Natural killer cell treated with Interleukin-12 subunit alpha and Interleukin-12 subunit beta and Interleukin-15 and Interleukin-18, amount 100 ng/mL, for 72 hours (primary cell): ENCODE measurements at regions not wholly inside any gene's neighbourhood (a gene's known extent, or its start where the extent isn't known, plus 50 kb on each side); places are given as distances from the start of the nearest gene placed in this dataset.

Experiments used
- ATAC-seq, 2 donors: fragments of 150-1000 bp; cut with Tn5 transposase in 1 of 2; sonication (Bioruptor Pico), chemical (Tn5 transposase) in 1 of 2; 2 replicates each; pipeline ENCODE4 v1.10.0; 2021
- DNase-seq: peaks from one replicate; pipeline ENCODE4 v3.0.0; 2022; ENCODE audit warnings: low spot score
- H3K27ac Mint-ChIP-seq, 2 donors: 1 replicate in 1 of 2; 2 replicates in 1 of 2; pipeline ENCODE4 v1.8.0; 2022; ENCODE audit warnings: mixed read lengths in 2 of 2, mild to moderate bottlenecking in 1 of 2, moderate library complexity in 1 of 2
- H3K27me3 Mint-ChIP-seq, 2 donors: 1 replicate in 1 of 2; 2 replicates in 1 of 2; pipeline ENCODE4 v1.8.0; 2022; ENCODE audit warnings: mixed read lengths in 2 of 2
- H3K36me3 Mint-ChIP-seq: one replicate; pipeline ENCODE4 v1.8.0; 2022; ENCODE audit warnings: mixed read lengths
- H3K4me1 Mint-ChIP-seq, 2 donors: 1 replicate in 1 of 2; 2 replicates in 1 of 2; pipeline ENCODE4 v1.8.0; 2022; ENCODE audit warnings: low read depth in 2 of 2, mixed read lengths in 2 of 2, mild to moderate bottlenecking in 1 of 2
- H3K4me3 Mint-ChIP-seq: one replicate; pipeline ENCODE4 v1.8.0; 2022; ENCODE audit warnings: mixed read lengths
- H3K9me3 Mint-ChIP-seq: 2 replicates; pipeline ENCODE4 v1.8.0; 2022; ENCODE audit warnings: mixed read lengths

DNA sequence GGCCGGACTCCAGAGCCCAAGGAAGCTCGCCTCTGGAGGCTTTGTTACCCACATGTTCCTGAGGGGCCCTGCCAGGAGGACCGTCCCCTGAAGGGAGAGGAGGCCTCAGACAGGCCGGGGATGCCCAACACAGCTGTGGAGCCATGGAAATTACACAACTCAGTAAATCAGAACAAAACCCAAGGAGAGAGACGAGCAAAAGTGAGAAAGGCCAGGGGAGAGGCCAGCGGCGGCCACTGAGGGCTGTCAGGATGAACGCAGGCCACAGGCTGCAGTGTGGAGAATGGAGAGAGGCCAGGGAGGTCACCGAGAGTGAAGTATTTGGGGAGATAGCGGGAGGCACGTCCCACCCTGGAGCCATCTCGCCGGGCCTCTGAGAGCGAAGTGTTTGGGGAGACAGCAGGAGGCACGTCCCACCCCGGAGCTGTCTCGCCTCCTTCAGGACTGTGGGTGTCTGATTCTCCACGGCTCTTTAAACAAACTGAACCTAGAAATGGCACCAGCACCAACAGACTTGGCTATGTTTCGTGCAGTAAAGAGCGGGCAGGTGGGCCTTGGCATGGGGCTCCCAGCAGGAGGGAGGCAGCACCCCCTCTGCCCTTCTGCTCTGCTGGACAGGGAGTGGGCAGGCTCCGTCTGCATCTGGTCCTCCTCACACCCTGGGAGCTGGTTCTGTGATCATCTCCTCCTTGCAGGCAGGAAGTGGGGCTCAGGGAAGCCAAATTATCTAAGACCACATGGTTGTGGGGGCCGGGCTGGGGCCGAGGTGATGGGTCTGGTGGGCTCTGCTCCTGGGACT is 91.0 kb downstream of the YTHDF1 start:
- Mint-ChIP-seq H3K27ac (no peak overlapping the region), H3K4me3 (no peak overlapping the region), H3K4me1 (no peaks in the 10 kb centered on the region), H3K27me3 (peaks cover 7% of the 10 kb centered on the region in 2 donors), H3K36me3 (no peaks in the 10 kb centered on the region), H3K9me3 (no peaks in the 10 kb centered on the region)
- DNase-seq (peak; percentile 37), ATAC-seq (no peak)

DNA sequence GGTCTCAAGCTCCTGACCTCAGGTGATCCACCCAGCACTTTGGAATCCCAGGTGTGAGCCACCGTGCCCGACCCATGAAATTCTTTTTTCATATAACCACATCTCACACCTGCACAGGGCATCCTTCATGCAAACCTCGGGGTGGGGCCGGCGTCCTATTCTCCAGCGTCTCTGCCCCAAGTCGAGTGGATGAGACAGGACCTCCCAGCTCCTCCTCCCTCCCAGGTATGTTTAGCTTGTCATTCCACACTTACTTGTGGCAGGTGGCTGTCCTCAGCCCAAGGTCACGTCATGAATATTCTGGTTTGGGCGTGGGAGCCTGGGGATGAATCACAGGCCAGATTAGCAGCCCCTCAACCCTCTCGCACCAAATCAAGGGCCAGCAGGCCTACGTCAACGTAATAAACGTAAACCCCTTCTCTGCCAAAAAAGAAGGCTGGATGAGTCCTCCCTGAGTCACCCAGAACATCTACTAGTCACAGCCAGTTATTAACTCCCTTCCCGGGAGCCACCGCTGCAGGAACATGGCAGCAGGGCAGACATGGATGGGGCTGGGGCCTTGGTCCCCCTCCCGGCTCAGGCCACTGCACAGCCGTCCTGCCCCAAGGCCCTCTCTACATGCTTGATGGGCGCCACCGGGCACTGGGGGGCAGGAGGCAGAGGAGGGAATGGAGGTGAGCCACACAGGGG is 91.7 kb downstream of the YTHDF1 start:
- DNase-seq (peak; percentile 40), ATAC-seq (no peak)
- H3K9me3 Mint-ChIP-seq = no peaks in the 10 kb centered on the region
- no peaks in the 10 kb centered on the region for H3K36me3 Mint-ChIP-seq
- no peak overlapping the region for H3K4me3 Mint-ChIP-seq
- peaks cover 4% of the 10 kb centered on the region in 2 donors for H3K27me3 Mint-ChIP-seq
- no peak overlapping the region for H3K27ac Mint-ChIP-seq
- H3K4me1 Mint-ChIP-seq = no peaks in the 10 kb centered on the region

DNA sequence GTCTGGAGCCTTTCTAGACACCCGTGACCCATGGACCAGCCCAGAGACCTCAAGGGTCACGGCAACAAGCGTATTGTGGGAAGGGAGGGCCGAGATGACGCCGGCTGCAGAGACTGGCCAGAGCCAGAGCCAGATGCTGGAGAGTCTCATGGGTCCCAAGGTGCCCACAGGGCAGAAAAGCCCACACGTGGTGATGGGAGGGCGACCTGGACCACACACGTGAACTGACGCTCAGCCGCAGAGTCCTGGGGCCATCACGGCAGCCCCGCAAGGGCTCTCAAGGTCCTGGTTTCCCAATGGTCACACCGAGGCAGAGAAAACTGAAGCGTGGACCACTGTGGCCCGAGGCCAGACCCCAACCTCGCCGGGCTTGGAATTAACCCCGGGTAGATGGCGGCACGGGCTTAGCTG is 92.6 kb downstream of the YTHDF1 start:
- H3K27ac Mint-ChIP-seq = no peak overlapping the region
- no peak overlapping the region for H3K4me3 Mint-ChIP-seq
- H3K36me3 Mint-ChIP-seq = no peaks in the 10 kb centered on the region
- H3K9me3 Mint-ChIP-seq = no peaks in the 10 kb centered on the region
- peak; percentile 20 for DNase-seq
- peaks cover 0 to 7% of the 10 kb centered on the region in 2 donors for H3K27me3 Mint-ChIP-seq
- ATAC-seq = no peak
- H3K4me1 Mint-ChIP-seq = no peaks in the 10 kb centered on the region

DNA sequence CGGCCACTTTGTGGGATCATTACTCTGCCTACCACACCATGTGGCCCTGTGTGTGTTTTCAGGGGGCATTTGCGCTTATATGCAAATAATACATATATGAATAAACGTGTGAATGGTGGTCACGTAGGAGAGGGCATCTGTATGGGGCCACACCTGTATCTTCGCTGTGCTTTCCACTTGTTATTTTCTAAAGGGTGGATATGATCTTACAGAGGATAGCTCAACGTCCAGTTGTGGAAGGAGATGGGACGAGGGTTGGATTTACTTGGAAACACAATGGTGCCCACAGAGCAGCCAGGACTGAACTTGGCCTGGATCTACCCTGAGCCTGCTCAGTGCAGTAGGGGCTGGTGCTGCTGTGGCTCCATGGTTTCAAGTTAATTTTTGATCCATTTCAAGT is 93.3 kb downstream of the YTHDF1 start:
- Mint-ChIP-seq H3K4me1 (no peaks in the 10 kb centered on the region), H3K9me3 (no peaks in the 10 kb centered on the region), H3K36me3 (no peaks in the 10 kb centered on the region), H3K27me3 (peaks cover 0 to 9% of the 10 kb centered on the region in 2 donors), H3K4me3 (no peak overlapping the region), H3K27ac (no peak overlapping the region)
- ATAC-seq = no peak
- no peak for DNase-seq

DNA sequence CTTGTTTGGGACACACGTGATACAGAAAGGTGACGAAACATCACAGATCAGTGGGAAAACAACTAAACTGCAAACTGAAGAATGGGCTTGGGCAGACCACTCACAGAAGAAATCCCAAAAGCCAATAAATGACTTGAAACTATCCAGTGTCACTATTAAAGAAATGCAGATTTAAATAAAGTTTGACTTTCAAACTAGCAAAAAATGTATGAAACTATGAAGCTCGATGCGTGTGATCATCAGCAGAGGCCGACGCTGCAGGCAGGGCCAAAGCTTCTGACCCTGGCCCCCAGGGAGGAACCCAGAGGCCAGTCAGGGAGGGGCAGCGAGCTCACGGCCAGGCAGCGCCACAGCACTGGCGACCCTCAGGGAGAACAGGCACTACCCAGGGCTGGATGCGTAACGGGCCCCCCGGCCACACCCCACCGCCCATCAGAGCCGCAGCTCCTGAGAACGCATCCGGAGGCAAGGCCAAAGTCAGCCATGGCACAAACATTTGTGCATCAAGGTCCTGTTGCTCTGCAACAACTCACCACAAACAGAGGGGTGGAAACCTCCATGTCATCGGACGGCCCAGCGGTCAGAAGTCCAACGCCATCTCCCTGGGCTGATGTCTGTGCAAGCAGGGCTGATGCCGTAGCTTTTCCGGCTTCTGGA is 94.1 kb downstream of the YTHDF1 start:
- DNase-seq (peak; percentile 59), ATAC-seq (no peak)
- H3K27me3 Mint-ChIP-seq = peaks cover 5 to 9% of the 10 kb centered on the region in 2 donors
- no peaks in the 10 kb centered on the region for H3K4me1 Mint-ChIP-seq
- H3K36me3 Mint-ChIP-seq = no peaks in the 10 kb centered on the region
- H3K27ac Mint-ChIP-seq = no peak overlapping the region
- no peaks in the 10 kb centered on the region for H3K9me3 Mint-ChIP-seq
- H3K4me3 Mint-ChIP-seq = no peak overlapping the region

DNA sequence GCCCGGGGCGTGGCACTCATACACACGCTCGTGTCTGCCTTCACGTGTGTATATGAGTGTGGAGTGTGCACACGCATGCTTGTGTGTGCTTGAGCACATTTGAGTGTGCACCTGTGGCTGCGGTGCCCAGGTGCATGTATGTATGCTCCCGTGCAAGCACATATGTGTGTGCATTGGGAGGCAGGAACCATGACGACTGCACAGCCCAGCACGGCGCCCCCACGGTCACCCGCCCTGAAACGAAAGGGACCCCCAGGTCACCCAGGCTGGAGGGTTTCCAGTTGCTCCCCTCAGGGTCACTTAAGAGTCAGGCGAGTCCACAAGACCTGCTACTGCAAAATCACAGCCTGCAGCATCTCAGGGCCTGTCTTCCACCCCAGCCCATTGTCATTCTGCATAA is 94.7 kb downstream of the YTHDF1 start:
- no peaks in the 10 kb centered on the region for H3K4me1 Mint-ChIP-seq
- no peaks in the 10 kb centered on the region for H3K36me3 Mint-ChIP-seq
- no peak overlapping the region for H3K4me3 Mint-ChIP-seq
- H3K9me3 Mint-ChIP-seq = no peaks in the 10 kb centered on the region
- H3K27me3 Mint-ChIP-seq = peaks cover 7 to 11% of the 10 kb centered on the region in 2 donors
- H3K27ac Mint-ChIP-seq = no peak overlapping the region
- DNase-seq (peak; percentile 44), ATAC-seq (no peak)

DNA sequence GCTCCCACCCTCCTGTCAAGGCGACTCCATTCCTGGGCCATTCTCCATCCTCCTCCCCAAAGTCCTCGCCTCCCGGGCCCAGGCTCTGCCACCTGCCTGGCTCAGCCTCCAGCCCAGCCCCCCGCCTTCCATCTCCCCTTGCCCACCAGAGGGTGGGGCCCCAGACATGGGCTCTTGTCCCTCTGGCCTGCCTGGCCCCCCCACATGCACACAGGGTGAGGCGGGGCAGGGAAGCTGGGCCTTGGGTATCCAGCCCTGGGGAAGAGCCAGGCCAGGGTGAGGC is 95.2 kb downstream of the YTHDF1 start:
- H3K27me3 Mint-ChIP-seq = peaks cover 11 to 15% of the 10 kb centered on the region in 2 donors
- DNase-seq (peak; percentile 42), ATAC-seq (no peak)
- no peaks in the 10 kb centered on the region for H3K9me3 Mint-ChIP-seq
- no peak overlapping the region for H3K27ac Mint-ChIP-seq
- no peak overlapping the region for H3K4me3 Mint-ChIP-seq
- no peaks in the 10 kb centered on the region for H3K4me1 Mint-ChIP-seq
- H3K36me3 Mint-ChIP-seq = no peaks in the 10 kb centered on the region

DNA sequence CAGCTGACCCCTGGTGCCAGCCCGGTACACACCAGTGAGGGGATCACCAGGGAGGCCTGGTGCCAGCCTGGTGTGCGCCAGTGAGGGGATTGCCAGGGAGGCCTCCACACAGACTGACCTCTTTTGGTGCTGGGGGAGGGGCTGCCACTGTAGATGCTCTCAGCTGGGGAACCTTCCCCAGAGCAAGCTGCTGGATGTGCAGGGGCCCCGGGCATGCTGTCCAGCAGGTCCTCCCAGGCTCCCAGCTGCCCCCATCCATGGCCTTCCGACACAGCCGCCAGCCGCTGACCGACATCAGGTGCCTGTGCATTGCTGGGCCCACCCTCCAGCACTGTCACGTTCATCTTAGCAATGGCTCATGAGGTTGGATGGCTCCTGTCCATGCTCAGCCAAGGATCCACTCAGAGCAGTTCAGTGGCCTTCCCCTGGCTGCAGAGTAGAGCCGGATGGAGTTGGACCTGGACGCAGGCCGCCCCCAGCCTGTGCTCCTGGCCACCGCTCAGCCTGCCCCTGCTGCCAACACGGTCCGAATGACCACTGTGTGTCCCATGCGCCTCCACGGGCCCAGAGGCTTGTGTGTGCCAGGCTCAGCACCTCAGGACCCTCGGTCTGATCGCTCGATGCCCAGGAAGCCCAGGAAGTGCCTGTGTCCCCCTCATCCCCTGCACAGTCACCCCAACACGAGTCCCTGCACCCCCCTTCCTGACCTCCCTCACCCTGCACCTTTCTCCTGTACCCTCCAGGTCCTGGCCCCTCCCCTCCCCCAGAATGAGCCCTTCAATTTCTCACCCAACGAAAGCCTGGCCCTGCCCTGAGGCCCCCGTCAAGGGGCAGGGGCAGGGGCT is 95.7 kb downstream of the YTHDF1 start:
- Mint-ChIP-seq H3K27me3 (peaks cover 14 to 18% of the 10 kb centered on the region in 2 donors), H3K4me1 (no peaks in the 10 kb centered on the region), H3K36me3 (no peaks in the 10 kb centered on the region), H3K4me3 (no peak overlapping the region), H3K27ac (no peak overlapping the region), H3K9me3 (no peaks in the 10 kb centered on the region)
- no peak for ATAC-seq
- DNase-seq = no peak

DNA sequence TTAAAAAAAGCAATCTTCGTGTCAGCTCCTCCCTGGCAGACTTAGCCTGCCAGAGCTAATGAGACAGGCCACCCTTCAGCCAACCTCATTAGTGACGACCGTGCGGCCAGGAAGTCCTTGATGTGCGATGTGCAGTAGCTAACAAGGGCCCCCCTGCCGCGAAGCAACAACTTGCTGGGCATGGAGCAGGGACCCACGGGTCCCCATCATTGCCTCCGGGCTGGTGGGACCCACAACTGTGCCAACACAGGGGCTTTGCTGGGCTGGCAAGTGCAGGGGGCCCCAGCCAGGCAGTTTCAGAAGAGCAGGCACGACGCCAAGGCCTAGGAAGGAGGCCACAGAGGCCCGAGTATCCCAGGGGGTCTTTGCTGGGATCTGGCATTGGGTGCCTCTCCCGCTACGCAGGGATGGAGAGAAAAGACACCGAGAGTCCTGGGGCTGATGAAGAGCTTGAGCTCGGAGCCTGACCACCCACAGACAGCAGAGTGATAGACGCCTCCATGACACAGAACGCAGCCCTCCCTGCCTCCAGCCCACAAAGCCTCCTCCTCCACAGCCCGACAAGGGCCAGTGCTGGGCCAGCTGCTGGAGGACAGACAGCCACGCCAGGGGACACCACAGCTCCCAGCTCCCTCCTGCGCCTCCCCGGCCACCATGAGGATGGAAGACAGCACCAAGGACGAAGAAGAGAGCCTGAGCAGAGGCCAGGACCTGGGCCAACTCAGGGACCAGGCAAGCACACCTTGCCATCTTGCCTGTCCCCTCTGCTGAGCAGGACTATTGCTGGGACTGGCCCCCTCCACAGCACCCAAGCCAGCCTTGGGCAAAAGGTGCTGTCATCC is 96.6 kb downstream of the YTHDF1 start:
- DNase-seq (no peak), ATAC-seq (no peak)
- no peaks in the 10 kb centered on the region for H3K36me3 Mint-ChIP-seq
- no peaks in the 10 kb centered on the region for H3K9me3 Mint-ChIP-seq
- no peaks in the 10 kb centered on the region for H3K4me1 Mint-ChIP-seq
- H3K4me3 Mint-ChIP-seq = no peak overlapping the region
- peaks cover 20 to 26% of the 10 kb centered on the region in 2 donors for H3K27me3 Mint-ChIP-seq
- no peak overlapping the region for H3K27ac Mint-ChIP-seq

DNA sequence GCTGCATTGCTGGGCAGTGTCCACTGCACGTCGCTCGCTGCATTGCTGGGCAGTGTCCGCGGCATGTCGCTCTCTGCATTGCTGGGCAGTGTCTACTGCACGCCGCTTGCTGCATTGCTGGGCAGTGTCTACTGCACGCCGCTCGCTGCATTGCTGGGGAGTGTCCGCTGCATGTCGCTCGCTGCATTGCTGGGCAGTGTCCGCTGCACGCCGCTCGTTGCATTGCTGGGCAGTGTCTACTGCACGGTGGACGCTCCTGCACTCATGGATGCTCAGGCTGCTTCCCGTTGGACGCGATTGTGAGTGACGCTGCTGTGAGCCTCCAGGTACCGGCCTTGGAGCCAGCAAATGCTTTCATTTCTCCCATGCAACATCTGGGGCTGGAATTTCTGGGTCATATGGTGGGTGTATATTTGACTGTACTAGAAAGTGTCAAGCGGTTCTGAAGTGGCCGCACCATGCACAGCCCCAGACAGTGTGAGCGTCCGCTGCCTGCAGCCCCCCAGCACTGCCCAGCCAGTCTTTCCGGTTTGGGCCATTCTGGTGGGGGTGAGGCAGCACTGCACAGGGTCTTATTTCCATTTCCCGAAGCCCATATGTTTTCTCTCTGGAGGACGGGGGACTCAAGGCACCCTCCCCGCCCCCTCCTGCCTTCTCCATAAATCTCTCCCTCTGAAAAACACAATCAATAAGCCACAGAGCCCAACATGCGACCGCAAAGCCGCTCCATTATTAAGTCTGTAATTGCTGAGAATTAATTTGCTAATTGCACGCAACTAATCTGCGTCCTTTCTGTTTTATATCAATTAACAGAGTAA is 97.4 kb downstream of the YTHDF1 start:
- Mint-ChIP-seq H3K4me3 (no peak overlapping the region), H3K4me1 (no peaks in the 10 kb centered on the region), H3K9me3 (no peaks in the 10 kb centered on the region), H3K36me3 (no peaks in the 10 kb centered on the region), H3K27ac (no peak overlapping the region), H3K27me3 (peaks cover 22 to 26% of the 10 kb centered on the region in 2 donors)
- DNase-seq (peak; percentile 50), ATAC-seq (no peak)

DNA sequence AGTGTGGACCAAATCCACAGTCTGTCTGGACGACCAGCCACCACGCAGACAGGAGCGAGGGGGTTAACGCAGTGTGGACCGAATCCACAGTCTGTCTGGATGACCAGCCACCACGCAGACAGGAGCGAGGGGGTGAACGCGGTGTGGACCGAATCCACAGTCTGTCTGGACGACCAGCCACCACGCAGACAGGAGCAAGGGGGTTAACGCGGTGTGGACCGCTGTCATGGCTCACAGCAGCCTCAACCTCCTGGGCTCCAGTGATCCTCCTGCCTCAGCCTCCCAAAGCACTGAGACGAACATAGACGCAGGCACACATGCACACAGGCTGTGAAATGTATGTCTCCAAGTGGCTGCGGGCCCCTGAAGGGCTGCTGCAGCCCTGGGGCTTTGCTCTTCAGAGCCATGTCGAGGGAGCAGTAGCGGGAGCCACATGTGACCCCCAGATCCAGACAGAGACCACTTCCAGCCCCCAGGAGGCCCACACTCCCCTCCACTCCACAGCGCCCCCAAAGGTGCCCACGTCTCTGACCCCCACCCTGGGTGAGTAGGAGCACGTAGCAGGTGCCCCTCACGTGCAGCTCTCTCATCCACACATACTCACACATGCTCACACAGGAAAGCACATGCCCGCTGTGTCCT is 98.1 kb downstream of the YTHDF1 start:
- Mint-ChIP-seq H3K9me3 (no peaks in the 10 kb centered on the region), H3K27me3 (peaks cover 22 to 26% of the 10 kb centered on the region in 2 donors), H3K36me3 (no peaks in the 10 kb centered on the region), H3K27ac (no peak overlapping the region), H3K4me1 (no peaks in the 10 kb centered on the region), H3K4me3 (no peak overlapping the region)
- DNase-seq (peak; percentile 49), ATAC-seq (no peak)

DNA sequence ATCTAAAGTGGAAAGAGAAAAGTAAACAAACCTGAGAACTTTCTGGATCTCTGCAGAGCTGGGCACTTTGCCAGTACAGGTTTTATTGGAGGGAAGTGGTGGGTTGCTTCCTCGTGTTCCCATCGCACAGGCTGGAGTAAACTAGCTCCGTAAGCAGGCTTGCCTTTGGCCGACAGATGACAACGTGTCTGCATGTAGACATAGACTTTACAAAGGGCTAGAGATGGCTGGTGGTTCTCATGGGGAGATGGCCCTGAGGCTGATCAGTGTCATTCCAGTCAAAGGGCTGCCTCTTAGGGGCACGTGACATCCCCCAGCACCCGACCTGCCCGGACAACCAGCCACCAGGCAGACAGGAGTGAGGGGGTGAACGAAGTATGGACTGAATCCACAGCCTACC is 98.8 kb downstream of the YTHDF1 start:
- Mint-ChIP-seq H3K36me3 (no peaks in the 10 kb centered on the region), H3K4me3 (no peak overlapping the region), H3K4me1 (no peaks in the 10 kb centered on the region), H3K9me3 (no peaks in the 10 kb centered on the region), H3K27me3 (peaks cover 22 to 26% of the 10 kb centered on the region in 2 donors), H3K27ac (no peak overlapping the region)
- no peak for DNase-seq
- no peak for ATAC-seq
